ENCODE measurements at regions not wholly inside any gene's neighbourhood (a gene's known extent, or its start where the extent isn't known, plus 50 kb on each side); places are given as distances from the start of the nearest gene placed in this dataset.

DNA sequence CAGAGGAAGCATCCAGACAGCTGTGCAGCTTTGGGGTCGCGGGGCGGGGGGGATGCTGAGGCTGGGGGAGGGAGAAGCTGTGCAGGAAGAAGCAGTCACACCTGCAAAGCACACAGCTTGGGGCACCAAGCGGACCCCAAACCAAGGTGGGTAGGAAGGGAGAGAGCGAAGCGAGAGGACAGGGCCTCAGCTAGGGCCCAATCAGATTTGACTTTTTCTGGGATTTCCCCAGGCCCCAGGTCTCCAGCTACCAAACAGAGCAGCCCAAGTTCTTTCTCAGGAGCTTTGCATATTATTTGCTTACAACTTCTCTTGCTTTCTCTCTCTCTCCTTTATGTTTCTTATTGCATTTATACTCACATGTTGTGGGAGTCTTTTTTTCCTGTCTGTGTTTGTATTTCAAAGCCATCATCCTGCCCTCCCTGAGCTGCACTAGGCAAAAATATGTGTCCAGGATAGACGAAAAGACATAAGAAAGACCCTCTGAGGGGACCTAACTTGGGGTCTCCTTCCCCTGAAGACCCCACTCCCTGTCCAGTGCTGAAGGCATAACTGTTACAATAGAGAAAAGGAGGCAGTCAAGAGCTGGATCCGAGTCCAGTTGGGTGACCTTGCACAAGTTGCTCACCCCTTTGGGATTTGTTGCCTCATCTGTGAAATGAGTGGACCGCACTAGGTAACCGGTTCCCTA, 50.6 kb upstream of the SMNDC1 start:
- no peaks in the 10 kb centered on the region for H4K20me1 ChIP-seq (ENCODE audit: control insufficient read depth, insufficient read depth, low read length, poor library complexity, severe bottlenecking)
- DNase-seq: peak; percentile 84
- TF ChIP-seq, protein P1, sequence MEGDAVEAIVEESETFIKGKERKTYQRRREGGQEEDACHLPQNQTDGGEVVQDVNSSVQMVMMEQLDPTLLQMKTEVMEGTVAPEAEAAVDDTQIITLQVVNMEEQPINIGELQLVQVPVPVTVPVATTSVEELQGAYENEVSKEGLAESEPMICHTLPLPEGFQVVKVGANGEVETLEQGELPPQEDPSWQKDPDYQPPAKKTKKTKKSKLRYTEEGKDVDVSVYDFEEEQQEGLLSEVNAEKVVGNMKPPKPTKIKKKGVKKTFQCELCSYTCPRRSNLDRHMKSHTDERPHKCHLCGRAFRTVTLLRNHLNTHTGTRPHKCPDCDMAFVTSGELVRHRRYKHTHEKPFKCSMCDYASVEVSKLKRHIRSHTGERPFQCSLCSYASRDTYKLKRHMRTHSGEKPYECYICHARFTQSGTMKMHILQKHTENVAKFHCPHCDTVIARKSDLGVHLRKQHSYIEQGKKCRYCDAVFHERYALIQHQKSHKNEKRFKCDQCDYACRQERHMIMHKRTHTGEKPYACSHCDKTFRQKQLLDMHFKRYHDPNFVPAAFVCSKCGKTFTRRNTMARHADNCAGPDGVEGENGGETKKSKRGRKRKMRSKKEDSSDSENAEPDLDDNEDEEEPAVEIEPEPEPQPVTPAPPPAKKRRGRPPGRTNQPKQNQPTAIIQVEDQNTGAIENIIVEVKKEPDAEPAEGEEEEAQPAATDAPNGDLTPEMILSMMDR (IDR thresholded peaks at IDR 0.05): no peak
- TF ChIP-seq EZH2 (IDR thresholded peaks at IDR 0.05; ENCODE audit: borderline replicate concordance, insufficient read depth, low read depth, low read length, poor library complexity, severe bottlenecking): no peak
- Mint-ChIP-seq H3K27me3 (no peaks in the 10 kb centered on the region), H3K4me3 (peak overlapping the region; percentile 86), H3K27ac (peak overlapping the region; percentile 94), H3K4me1 (peaks cover 65% of the 10 kb centered on the region), H3K9me3 (ENCODE audit: insufficient read depth) (no peaks in the 10 kb centered on the region)
- intact Hi-C loops (cut with micrococcal nuclease): loop anchor here (1.0 to 5.0 kb wide), 4 partner anchors 44 to 507 kb away; partner anchors contain the start of gene MXI1
- H3K4me2 ChIP-seq (replicated peaks; ENCODE audit: low read depth, low read length, poor library complexity, severe bottlenecking): peak overlapping the region; percentile 69
- WGBS (ENCODE audit: insufficient coverage): 32% methylated on average over 9 of the region's 10 CpGs
- ATAC-seq (ENCODE audit: low read depth): peak; percentile 29
- ChIA-PET POLR2A (interaction anchor here (0.6 to 4.2 kb wide), 13 partner anchors 18 to 245 kb away, joined by 3 to 30 read pairs (median 6); no protein-coding TSS in a partner anchor), CTCF (interaction anchor here (0.8 to 6.3 kb wide), 34 partner anchors 8 to 245 kb away, joined by 3 to 164 read pairs (median 6); partner anchors contain the start of genes DUSP5, SMC3 and SMNDC1)
- peaks cover 54 to 58% of the 10 kb centered on the region in 2 donors for H3K4me1 ChIP-seq (ENCODE audit: control insufficient read depth in 2 of 2, insufficient read depth in 2 of 2, low read length in 2 of 2)
- H3K4me3 ChIP-seq (ENCODE audit: control extremely low read depth in 1 of 5, extremely low read depth in 1 of 5, insufficient read depth in 1 of 5, low read depth in 2 of 5, low read length in 4 of 5): peak overlapping the region in 1 of 5 experiments; percentile 46
- no peaks in the 10 kb centered on the region for H3K79me2 ChIP-seq (ENCODE audit: control insufficient read depth, insufficient read depth, low read length)
- H3K27ac ChIP-seq (ENCODE audit: low read length in 2 of 2): peak overlapping the region; percentile 85 to 94
- H3K9ac ChIP-seq (ENCODE audit: low read length): peak overlapping the region; percentile 36
- peaks cover 0 to 3% (median 0%) of the 10 kb centered on the region in 3 donors for H3K9me3 ChIP-seq (ENCODE audit: control extremely low read depth in 1 of 3, control insufficient read depth in 2 of 3, insufficient read depth in 1 of 3, low read length in 2 of 3)
- H3K27me3 ChIP-seq (replicated peaks in 1 of 4; ENCODE audit: control extremely low read depth in 1 of 4, control insufficient read depth in 3 of 4, insufficient read depth in 4 of 4, low read length in 3 of 4): no peaks in the 10 kb centered on the region
- no peak overlapping the region for H2AFZ ChIP-seq (ENCODE audit: insufficient read depth, low read depth, low read length, poor library complexity, severe bottlenecking)
- H3K36me3 ChIP-seq (replicated peaks in 1 of 2; ENCODE audit: control extremely low read depth in 1 of 2, control insufficient read depth in 1 of 2, extremely low read depth in 1 of 2, insufficient read depth in 2 of 2, low read length in 1 of 2): no peaks in the 10 kb centered on the region

Measured in B cell (primary cell).